ENCODE measurements at regions not wholly inside any gene's neighbourhood (a gene's known extent, or its start where the extent isn't known, plus 50 kb on each side); places are given as distances from the start of the nearest gene placed in this dataset.
"Not testable (repeated sequence)": the region's sequence is repeated elsewhere in the genome, so short reads cannot be mapped to it uniquely, and the experiment has no call there.

DNA sequence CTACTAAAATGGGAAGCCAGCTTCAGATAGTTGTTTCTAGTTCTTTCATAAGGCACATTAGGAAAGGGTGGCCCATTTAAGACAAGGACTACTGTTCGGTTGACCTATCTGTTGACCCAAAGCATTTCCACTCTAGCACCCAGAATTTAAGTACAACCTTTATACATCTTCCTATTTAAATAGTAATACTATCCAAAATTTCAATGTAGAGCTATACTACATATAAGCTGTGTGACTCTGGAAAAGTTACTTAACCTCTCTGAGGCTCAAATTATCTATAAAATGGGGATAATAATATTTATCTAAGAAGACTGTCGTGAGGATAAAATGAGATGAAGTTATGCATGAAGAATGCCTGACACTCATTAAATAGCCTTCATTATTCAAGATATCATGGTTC is 82.0 kb upstream of the TMEM164 start:
- peaks cover 21% of the 10 kb centered on the region for H3K27me3 Mint-ChIP-seq (ENCODE audit: unreplicated experiment)
- H3K27ac Mint-ChIP-seq (ENCODE audit: unreplicated experiment), result no peak overlapping the region
- no peaks in the 10 kb centered on the region for H3K9me3 Mint-ChIP-seq (ENCODE audit: unreplicated experiment)
- H3K4me1 Mint-ChIP-seq (ENCODE audit: unreplicated experiment), result no peaks in the 10 kb centered on the region
- TF ChIP-seq CTCF (IDR thresholded peaks at IDR 0.05), result no peak
- no peak for DNase-seq (ENCODE audit: extremely low spot score, unreplicated experiment)
- no peak overlapping the region for H3K4me3 Mint-ChIP-seq (ENCODE audit: unreplicated experiment)
- H3K36me3 Mint-ChIP-seq (ENCODE audit: unreplicated experiment), result no peaks in the 10 kb centered on the region

- no peak for DNase-seq (ENCODE audit: extremely low spot score, unreplicated experiment)
- Mint-ChIP-seq H3K36me3 (ENCODE audit: unreplicated experiment) (no peaks in the 10 kb centered on the region), H3K27me3 (ENCODE audit: unreplicated experiment) (peaks cover 21% of the 10 kb centered on the region), H3K4me1 (ENCODE audit: unreplicated experiment) (peaks cover 1% of the 10 kb centered on the region), H3K27ac (ENCODE audit: unreplicated experiment) (no peak overlapping the region), H3K9me3 (ENCODE audit: unreplicated experiment) (no peaks in the 10 kb centered on the region), H3K4me3 (ENCODE audit: unreplicated experiment) (no peak overlapping the region)
- TF ChIP-seq CTCF (IDR thresholded peaks at IDR 0.05), result no peak
These were observed 80.7 kb upstream of the TMEM164 start for GRCh38 chrX:109922190-109922589.

GRCh38 chrX:109925003-109925402 is 77.9 kb upstream of the TMEM164 start:
- not testable (repeated sequence) for H3K27ac Mint-ChIP-seq (ENCODE audit: unreplicated experiment); H3K36me3 Mint-ChIP-seq (ENCODE audit: unreplicated experiment); H3K9me3 Mint-ChIP-seq (ENCODE audit: unreplicated experiment); H3K4me3 Mint-ChIP-seq (ENCODE audit: unreplicated experiment); DNase-seq (ENCODE audit: extremely low spot score, unreplicated experiment)
- H3K27me3 Mint-ChIP-seq (ENCODE audit: unreplicated experiment), result peaks cover 16% of the 10 kb centered on the region
- peaks cover 10% of the 10 kb centered on the region for H3K4me1 Mint-ChIP-seq (ENCODE audit: unreplicated experiment)

DNA sequence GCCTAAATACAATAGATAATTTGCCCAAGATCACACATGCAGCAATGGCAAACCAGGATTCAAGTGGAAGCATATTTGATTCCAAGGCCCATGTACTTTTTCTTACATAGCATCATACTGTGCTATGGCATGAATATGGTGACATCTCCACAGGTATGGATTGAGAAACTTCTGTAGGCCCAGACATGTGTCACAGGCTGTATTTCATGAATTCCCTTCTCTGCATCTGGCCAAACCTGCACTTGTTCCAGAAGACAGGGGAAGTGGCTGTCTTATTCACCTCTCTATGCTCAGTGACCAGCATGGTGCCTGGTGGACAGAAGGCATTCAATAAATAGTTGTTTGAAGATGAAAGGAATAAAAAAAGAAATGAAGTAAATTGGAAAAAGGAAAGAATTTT is 77.3 kb upstream of the TMEM164 start:
- Mint-ChIP-seq H3K4me3 (ENCODE audit: unreplicated experiment) (no peak overlapping the region), H3K27ac (ENCODE audit: unreplicated experiment) (no peak overlapping the region), H3K4me1 (ENCODE audit: unreplicated experiment) (peaks cover 10% of the 10 kb centered on the region), H3K36me3 (ENCODE audit: unreplicated experiment) (no peaks in the 10 kb centered on the region), H3K9me3 (ENCODE audit: unreplicated experiment) (no peaks in the 10 kb centered on the region), H3K27me3 (ENCODE audit: unreplicated experiment) (peaks cover 16% of the 10 kb centered on the region)
- TF ChIP-seq CTCF (IDR thresholded peaks at IDR 0.05), result no peak
- DNase-seq (ENCODE audit: extremely low spot score, unreplicated experiment), result no peak

- Mint-ChIP-seq H3K36me3 (ENCODE audit: unreplicated experiment) (no peaks in the 10 kb centered on the region), H3K4me3 (ENCODE audit: unreplicated experiment) (no peak overlapping the region), H3K27ac (ENCODE audit: unreplicated experiment) (no peak overlapping the region), H3K27me3 (ENCODE audit: unreplicated experiment) (peaks cover 17% of the 10 kb centered on the region), H3K9me3 (ENCODE audit: unreplicated experiment) (no peaks in the 10 kb centered on the region), H3K4me1 (ENCODE audit: unreplicated experiment) (peaks cover 10% of the 10 kb centered on the region)
- no peak for DNase-seq (ENCODE audit: extremely low spot score, unreplicated experiment)
- no peak for TF ChIP-seq CTCF (IDR thresholded peaks at IDR 0.05)
These were observed 76.8 kb upstream of the TMEM164 start for GRCh38 chrX:109926118-109926517.

Measured in osteocyte (in vitro differentiated cells).